ENCODE measurements at regions not wholly inside any gene's neighbourhood (a gene's known extent, or its start where the extent isn't known, plus 50 kb on each side); places are given as distances from the start of the nearest gene placed in this dataset.
"Not testable (repeated sequence)": the region's sequence is repeated elsewhere in the genome, so short reads cannot be mapped to it uniquely, and the experiment has no call there.

GRCh38 chr10:30560326-30560725, 69.2 kb downstream of the LYZL2 start:
- no peak for DNase-seq

GRCh38 chr10:30559180-30559579, 70.4 kb downstream of the LYZL2 start:
- DNase-seq: no peak

GRCh38 chr10:30558411-30558810, 71.1 kb downstream of the LYZL2 start:
- DNase-seq: no peak

DNA sequence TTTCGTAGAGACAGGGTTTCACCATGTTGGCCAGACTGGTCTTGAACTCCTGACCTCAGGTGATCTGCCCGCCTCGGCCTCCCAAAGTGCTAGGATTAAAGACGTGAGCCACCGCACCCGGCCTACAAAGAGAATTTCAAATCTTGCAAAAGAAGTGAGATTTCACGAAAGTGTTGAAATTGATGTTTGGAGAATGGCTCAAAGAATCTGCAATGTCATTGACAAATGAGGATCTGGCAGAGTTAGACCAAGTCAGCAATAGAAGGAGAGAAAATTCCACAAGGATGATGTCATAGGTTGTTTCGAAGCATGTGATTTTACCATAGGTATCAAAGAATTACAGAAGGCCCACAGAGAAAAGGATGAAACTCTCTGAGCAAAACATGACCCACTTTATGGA, 71.7 kb downstream of the LYZL2 start:
- no peak for DNase-seq

GRCh38 chr10:30556189-30556588, 73.4 kb downstream of the LYZL2 start:
- DNase-seq: no peak

DNA sequence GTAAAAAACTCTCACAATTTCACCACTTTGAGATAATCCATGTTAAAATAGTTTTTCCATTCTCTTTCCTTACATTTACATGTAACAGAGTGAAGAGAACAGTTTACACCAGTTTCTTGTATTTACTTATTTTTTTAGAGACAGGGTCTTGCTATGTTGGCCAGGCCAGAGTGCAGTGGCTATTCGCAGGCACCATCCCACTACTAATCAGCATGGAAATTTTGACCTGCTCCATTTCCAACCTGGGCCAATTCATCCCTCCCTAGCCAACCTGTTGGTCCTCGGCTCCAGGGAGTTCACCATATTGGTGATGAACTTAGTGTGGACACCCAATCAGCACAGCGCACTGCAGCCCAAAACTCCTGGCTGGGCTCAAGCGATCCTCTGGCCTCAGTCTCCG, 74.1 kb downstream of the LYZL2 start:
- no peak for DNase-seq

DNA sequence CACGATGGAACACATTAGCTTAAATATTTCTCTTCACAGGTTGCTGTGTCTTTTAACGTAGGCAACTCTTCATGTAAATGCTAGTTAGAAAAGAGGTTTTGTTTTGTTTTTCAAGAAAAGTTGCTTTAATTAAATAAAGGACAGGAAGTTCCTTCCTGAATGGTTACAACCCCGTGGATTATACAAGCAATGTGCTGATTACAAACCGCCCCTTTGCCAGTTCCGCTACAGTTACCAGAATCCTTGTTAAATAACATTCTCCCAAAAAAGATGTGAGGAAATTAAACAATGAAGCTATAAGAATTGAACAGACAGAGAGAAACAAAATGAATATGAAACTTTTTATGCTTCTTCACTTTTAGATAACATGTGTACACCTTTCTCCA, 75.1 kb downstream of the LYZL2 start:
- no peak for DNase-seq

DNA sequence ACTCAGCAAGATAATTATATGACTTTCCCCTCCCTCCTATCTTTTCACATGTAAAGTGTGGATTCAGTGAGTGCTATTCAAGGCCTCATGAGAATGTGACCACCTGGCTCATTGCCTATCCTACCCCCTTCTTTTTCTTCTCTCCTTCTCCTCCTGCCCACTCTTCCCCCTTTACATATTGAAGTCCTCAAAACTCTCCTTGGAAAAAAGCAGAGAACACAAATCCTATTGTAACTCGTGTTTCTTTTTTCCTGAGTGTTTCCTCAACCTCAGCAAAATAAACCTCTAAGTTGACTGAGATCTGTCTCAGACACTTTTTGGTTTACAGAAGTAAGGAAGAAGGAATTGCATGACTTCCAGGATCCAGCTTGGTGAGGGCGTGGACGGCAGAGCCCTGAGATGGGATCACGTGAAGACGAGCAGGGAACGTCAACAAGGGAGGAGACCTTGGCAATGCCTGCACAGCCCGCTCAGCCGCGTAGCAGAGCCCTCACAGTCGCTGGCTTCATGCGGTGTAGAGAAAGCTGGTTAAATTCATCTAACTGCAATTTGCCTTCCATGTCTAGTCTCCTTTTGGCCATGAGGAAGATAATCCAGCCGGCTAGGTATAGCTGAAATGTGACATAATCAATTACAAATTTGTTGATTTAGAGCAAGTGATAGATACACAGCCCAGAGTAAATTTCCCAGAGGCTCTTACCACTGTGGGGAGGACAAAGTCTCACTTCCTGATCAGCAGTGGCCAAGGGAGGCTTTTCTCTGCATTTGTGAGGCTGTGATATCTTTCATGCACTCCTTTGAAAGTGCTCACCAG, 75.7 kb downstream of the LYZL2 start:
- peak; percentile 6 for DNase-seq

DNA sequence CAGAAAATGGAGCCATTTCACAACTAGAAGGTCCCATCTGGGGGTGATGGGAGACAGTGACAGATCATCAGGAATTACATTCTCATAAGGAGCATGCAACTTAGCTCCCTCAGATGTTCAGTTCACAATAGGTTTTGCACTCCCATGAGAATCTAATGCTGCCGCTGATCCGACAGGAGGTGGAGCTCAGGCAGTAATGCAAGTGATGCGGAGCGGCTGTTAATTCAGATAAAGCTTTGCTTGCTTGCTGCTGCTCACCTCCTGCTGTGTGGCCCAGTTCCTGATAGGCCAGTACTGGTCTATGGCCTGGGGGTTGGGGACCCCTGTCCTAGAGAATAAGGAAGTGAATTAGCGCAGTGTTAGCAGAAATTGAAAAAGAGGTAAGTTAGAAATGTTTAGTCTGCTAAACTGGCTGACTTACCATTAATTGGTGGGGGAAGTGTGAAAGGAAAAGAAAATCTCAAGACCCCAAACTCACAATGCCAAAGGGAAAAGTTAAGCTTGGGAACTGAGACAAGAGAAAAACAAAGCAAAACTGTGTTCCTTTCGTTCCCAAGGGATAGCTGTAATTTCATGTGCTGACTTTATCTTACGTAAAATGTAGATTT, 76.4 kb downstream of the LYZL2 start:
- DNase-seq: no peak

GRCh38 chr10:30550967-30551815, 78.4 kb downstream of the LYZL2 start:
- DNase-seq: no peak

DNA sequence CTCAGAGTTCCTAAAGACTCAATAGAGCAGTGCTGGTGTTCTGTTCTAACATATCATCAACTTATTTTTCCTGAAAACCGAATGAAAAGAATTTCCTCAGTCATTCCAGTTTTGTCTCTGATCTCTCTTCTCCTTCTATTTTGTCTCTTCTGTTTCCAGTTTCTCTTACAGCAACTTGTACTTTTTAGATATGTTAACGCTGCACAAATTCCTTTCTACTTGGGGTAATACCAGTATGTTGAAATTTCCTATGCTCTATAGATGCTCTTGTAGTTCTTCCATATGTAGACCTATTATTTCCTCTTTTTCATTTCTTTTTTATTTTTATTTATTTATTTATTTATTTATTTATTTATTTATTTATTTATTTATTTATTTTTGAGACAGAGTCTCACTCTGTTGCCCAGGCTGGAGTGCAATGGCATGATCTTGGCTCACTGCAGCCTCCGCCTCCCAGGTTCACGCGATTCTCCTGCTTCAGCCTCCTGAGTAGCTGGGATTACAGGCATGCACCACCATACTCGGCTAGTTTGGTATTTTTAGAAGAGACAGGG, 80.3 kb downstream of the LYZL2 start:
- not testable (repeated sequence) for DNase-seq

GRCh38 chr10:30546511-30546910, 83.0 kb downstream of the LYZL2 start:
- no peak for DNase-seq

- DNase-seq: no peak
These were observed 86.7 kb downstream of the LYZL2 start for GRCh38 chr10:30542895-30543288.

DNA sequence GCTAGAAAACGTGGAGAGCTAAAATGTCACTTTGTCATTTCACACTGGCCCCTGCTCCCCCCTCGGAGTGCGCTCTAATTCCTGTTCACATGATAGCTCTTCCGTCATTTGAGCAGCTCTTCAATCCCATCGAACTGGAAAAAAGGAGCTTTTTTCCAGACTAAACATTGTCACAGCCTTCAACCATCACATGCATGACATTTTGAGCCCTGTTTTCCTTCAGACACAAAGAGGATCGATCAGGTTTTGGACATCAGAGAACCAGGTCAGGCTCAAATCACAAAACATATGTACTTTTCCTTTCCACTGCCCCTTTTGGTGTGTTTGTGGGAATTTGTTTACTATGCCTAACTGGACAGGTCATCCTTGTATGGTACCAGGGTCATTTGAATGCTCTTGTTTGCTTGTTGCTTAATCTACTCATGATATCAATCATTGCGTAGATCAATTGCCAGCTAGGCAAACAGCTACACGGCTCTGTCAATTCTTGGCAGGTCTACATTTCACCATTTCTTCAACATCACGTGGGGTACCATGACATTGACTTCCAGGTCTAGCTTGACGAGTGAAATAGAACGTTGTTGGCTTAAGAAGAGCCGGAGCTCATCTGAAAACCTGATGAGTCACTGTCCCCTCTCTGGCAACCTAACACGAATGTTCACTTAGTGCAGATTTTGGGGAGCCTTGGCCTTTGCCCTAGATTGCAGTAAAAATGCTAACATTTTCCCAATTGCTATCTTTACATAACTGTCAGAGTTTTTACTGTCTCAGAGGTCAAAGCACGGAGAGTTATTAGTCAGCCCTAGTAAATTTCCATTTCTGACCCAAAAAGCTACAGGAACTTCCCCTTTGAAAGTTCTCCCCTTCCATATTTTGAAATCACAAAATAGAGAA, 87.3 kb downstream of the LYZL2 start:
- no peak for DNase-seq

DNA sequence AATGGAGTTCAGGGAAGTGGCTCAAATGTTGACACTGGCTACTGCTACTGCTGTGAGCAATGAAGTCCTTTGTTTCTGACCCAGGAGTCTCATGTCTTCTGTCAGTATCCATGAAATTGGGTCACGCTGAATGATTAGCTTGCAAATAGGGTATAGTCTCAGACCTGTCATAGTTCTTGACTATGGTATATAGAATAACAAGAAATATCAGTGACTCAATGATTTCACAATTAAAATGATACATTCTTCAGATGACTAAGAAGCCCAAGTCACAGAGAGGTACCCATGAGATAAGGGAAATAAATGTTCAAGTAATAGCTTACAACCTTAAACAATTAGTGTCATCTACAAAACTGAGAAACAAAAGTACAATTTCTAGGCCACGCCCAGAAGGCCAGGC, 89.3 kb downstream of the LYZL2 start:
- DNase-seq: no peak

GRCh38 chr10:30538086-30538485, 91.5 kb downstream of the LYZL2 start:
- no peak for DNase-seq

GRCh38 chr10:30537586-30537985, 92.0 kb downstream of the LYZL2 start:
- no peak for DNase-seq

DNA sequence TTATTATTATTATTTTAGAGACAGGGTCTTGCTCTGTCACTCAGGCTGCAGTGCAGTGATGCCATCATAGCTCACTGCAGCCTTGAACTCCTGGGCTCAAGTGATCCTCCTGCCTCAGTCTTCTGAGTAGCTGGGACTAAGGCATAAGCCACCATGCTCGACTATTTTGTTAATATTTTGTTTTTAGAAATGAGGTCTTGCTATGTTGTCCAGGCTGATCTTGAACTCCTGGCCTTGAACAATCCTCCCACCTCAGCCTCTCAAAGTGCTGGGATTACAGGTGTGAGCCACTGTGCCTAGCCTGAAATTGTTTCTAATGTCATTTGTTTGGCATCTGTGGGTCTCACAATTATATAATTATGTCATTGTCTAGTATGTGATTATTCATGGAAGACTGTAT, 92.4 kb downstream of the LYZL2 start:
- DNase-seq: not testable (repeated sequence)

DNA sequence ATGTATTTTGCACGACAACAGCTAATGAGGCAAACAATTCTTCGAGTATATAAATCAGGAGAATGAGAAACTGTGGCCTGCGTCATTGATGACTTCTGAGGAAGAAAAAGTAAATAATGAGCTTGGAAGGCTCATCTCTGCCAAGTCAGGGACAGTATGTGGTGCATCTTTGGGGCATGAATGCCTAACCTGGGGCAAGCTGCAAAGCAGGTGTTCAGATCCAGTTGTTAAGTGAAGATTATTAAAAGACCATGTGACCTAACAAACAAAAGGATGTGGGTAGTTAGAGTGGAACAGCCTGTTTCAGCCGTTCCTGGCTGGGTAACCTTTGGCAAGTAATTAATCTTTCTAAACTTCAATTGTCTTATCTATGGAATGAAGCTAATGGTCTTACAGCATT, 93.0 kb downstream of the LYZL2 start:
- DNase-seq: no peak

- no peak for DNase-seq
These were observed 93.9 kb downstream of the LYZL2 start for GRCh38 chr10:30535677-30536076.

DNA sequence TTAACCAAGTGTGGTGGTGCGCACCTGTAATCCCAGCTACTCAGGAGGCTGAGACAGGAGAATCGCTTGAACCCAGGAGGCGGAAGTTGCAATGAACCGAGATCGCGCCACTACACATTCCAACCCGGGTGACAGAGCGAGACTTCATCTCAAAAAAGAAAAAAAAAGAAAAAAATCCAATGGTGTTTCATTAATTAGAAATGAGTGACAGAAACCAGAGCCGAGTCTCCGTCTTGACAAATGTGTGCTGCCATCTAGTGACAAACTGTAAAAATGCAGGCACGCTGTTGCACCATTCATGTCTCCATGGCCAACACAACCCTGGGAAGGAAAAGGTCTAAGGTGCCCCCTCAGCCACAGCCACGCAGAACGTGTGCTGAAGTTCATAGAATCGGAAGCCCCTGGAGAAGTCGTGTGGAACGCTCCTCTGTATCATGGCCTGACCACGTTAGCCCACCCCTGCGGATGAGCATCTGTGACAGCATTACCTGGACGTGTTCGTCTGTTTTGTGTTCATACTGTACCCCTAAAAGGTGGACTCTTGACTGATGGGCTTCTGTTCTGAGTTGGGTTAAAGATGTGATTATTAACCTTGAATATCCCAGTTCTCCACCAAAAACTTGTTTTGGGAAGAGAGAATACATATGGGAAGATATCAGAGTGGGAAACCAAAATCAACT, 94.9 kb downstream of the LYZL2 start:
- DNase-seq: peak; percentile 76

All from midbrain (tissue), 1 donor.